HG02571 (cell line): ENCODE measurements at regions not wholly inside any gene's neighbourhood (a gene's known extent, or its start where the extent isn't known, plus 50 kb on each side); places are given as distances from the start of the nearest gene placed in this dataset.

Experiments used
- ATAC-seq: cut with Tn5 transposase; IDR thresholded peaks from one replicate; pipeline ENCODE4 v1.9.1; 2021; ENCODE audit warnings: mild to moderate bottlenecking, moderate library complexity; ENCODE audit not compliant: unreplicated experiment

- no peak for ATAC-seq
These were observed 102.4 kb upstream of the HSF2 start for GRCh38 chr6:122297010-122297409.

DNA sequence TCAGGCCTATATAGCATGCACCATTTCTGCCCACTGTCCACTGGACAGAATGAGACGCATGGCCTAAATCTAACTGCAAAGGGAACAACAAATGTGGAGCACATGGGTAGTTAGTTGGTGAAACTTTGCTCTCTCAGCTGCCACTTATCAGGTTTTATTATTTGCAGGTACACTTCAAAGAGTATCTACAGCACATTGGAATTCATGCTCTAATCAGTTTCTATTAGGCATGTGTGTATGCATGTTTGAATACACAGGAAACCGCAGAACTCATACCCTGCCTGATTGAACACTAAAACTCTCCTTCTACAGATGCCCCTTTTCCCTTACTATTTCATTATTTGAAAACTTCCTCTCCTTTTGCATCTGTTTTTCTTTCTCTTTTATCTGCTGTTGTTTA lies 97.4 kb upstream of the HSF2 start:
- ATAC-seq = no peak

DNA sequence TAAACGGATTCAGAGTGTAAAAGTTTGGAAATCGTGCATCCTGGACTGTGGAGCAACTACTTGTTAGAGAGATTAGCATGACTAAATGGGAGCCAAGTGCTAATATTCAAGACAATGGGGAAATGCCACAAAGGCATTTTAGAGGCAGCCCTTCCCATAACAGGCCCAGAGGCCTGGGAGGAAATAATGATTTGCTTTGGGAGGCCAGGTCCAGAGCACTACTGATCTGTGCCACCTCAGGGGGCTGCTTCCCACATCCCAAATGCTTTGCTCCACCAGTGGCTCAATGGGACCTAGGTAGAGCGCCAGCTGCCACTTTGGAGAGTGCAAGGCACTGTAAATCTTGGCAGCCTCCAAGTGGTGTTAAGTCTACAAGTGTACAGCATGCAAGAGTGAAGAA lies 91.9 kb upstream of the HSF2 start:
- no peak for ATAC-seq

- ATAC-seq = no peak
These were observed 91.4 kb upstream of the HSF2 start for GRCh38 chr6:122308074-122308473.

DNA sequence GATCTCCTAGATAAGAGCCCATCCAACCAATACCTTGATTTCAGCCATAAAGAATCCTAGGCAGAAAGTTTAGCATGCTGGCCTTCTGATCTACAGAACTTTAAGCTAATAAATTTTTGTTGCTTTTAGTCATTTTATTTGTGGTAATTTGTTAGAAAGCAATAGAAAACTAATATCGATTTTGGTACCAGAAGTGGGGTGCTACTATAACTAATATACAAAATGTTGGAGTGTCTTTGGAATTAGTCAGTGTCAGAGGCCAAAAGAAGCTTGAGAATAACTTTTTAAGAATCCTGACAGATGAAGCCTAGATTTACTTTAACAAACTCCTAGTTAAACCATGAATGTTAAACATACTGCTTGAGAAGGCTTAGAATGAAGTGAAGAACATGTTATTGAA lies 83.6 kb upstream of the HSF2 start:
- no peak for ATAC-seq

DNA sequence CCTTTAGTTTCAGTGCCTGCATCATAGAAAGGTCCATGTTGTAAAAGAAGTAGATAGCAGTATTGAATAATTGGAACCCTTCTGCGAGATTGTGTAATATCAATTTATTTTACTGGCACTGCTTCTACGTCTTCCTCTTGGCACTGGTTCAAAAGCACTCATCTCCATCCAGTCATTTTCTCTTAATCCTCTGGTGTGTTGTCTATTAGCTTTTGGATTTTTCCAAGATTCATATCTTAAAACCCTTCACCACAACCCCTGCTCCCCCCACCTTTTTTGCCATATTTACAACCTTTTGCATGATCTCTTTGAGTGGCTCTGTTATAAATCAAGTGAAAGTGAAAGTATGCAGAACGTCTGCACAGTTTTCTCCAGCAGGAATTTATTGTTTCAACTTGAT lies 76.6 kb upstream of the HSF2 start:
- no peak for ATAC-seq

GRCh38 chr6:122323361-122323760 lies 76.1 kb upstream of the HSF2 start:
- no peak for ATAC-seq

DNA sequence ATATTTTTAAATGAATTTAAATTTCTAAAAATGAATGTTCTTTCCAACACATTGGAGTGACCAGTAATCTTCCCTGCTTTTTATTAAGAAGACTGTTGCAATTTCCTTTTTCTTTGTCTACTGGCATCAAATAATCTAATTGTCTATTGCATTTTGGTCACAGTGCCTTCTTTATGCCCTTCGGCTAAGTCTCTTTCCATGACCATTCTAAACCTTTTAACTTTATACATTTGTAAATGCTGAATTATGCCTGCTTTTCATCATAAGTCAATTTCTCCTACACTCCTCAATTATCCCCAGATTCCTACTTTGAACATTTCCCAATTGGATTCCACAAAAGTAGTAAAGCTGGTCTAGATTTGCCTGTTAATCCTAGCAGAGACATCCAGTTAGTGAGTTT lies 69.1 kb upstream of the HSF2 start:
- ATAC-seq = no peak

- no peak for ATAC-seq
These were observed 61.8 kb upstream of the HSF2 start for GRCh38 chr6:122337645-122338044.

DNA sequence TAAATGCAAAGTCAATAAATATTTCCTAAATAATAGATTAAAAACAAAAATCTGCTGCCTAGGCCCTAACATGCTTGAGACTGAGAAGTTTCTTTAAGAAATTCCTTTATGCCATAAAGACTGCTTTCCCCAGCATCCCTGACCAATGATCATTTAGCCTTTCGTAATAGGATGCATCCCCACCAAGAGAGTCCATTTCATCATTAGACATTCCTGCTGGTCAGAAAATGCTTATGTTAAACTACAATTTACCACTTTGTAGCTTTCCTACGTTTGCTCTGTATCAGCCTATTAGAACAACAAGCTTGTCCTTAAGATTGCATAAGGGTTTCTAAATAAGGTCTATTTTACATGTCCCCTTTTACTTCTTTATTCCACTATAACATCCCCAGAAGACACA lies 59.8 kb upstream of the HSF2 start:
- ATAC-seq = no peak

DNA sequence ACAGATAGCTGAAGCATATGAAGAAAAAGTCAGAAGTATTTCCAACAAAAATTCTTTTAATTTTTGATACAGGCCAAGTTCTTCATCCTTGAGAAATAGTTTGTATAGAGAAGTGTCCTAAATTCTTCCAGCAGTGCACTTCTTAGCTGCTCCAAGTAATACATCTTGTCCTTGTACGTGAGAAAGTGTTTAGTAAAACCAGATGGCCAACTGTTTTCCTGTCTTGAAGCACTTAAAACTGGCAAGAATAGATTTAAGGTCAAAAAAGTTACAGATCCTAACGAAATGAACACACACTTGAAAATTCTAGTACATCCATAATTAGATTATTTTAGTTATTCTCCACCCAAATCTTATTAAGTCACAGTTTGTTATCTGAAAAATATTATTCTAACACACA lies 52.2 kb upstream of the HSF2 start:
- ATAC-seq = no peak

DNA sequence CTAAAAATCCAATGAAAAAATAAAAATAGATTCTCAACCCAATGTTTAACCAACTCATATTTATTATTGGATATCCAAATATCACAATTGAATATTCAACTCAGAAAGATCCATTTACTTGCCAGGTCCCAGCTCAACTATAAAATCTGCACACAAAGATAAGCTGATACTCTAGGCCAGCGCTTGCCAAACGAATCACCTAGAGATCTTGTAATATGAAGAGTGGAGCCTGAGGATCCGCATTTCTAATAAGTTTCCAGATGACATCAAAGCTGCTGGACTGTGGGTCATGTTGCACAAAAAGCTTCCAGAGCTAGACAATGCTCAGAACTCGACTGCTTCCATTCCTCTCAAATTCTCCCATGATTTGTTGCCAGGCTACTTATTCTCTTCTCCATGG lies 51.7 kb upstream of the HSF2 start:
- no peak for ATAC-seq
